ENCODE measurements at regions not wholly inside any gene's neighbourhood (a gene's known extent, or its start where the extent isn't known, plus 50 kb on each side); places are given as distances from the start of the nearest gene placed in this dataset.

GRCh38 chr17:71383091-71383490 is 737.7 kb upstream of the SOX9 start:
- Histone ChIP-seq H3K9me3 (ENCODE audit: control insufficient read depth in 2 of 3, insufficient read depth in 1 of 3, low read length in 3 of 3) (no peaks in the 10 kb centered on the region), H3K27ac (ENCODE audit: low read depth in 2 of 2, low read length in 2 of 2) (no peak overlapping the region), H3K36me3 (ENCODE audit: control insufficient read depth in 2 of 3, insufficient read depth in 3 of 3, low read length in 3 of 3) (no peaks in the 10 kb centered on the region), H3K9ac (ENCODE audit: low read length in 3 of 3) (no peak overlapping the region), H3K4me3 (ENCODE audit: low read length in 3 of 3) (no peak overlapping the region), H3K4me1 (ENCODE audit: control insufficient read depth in 2 of 3, insufficient read depth in 2 of 3, low read depth in 1 of 3, low read length in 3 of 3) (no peaks in the 10 kb centered on the region), H3K27me3 (ENCODE audit: control insufficient read depth, insufficient read depth, low read length) (no peaks in the 10 kb centered on the region)
- intact Hi-C loops (cut with DNase I): no loop called here
- FAIRE-seq: no peak
- no peak for DNase-seq
- TF ChIP-seq, protein P1, sequence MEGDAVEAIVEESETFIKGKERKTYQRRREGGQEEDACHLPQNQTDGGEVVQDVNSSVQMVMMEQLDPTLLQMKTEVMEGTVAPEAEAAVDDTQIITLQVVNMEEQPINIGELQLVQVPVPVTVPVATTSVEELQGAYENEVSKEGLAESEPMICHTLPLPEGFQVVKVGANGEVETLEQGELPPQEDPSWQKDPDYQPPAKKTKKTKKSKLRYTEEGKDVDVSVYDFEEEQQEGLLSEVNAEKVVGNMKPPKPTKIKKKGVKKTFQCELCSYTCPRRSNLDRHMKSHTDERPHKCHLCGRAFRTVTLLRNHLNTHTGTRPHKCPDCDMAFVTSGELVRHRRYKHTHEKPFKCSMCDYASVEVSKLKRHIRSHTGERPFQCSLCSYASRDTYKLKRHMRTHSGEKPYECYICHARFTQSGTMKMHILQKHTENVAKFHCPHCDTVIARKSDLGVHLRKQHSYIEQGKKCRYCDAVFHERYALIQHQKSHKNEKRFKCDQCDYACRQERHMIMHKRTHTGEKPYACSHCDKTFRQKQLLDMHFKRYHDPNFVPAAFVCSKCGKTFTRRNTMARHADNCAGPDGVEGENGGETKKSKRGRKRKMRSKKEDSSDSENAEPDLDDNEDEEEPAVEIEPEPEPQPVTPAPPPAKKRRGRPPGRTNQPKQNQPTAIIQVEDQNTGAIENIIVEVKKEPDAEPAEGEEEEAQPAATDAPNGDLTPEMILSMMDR (IDR thresholded peaks at IDR 0.05; ENCODE audit: borderline replicate concordance, extremely low read depth, insufficient read depth): no peak

- intact Hi-C loops (cut with DNase I): no loop called here
- Histone ChIP-seq H3K27ac (ENCODE audit: low read depth in 2 of 2, low read length in 2 of 2) (no peak overlapping the region), H3K36me3 (ENCODE audit: control insufficient read depth in 2 of 3, insufficient read depth in 3 of 3, low read length in 3 of 3) (no peaks in the 10 kb centered on the region), H3K9me3 (ENCODE audit: control insufficient read depth in 2 of 3, insufficient read depth in 1 of 3, low read length in 3 of 3) (no peaks in the 10 kb centered on the region), H3K4me1 (ENCODE audit: control insufficient read depth in 2 of 3, insufficient read depth in 2 of 3, low read depth in 1 of 3, low read length in 3 of 3) (no peaks in the 10 kb centered on the region), H3K27me3 (ENCODE audit: control insufficient read depth, insufficient read depth, low read length) (no peaks in the 10 kb centered on the region), H3K9ac (ENCODE audit: low read length in 3 of 3) (no peak overlapping the region), H3K4me3 (ENCODE audit: low read length in 3 of 3) (no peak overlapping the region)
- no peak for DNase-seq
- TF ChIP-seq, protein P1 (IDR thresholded peaks at IDR 0.05; ENCODE audit: borderline replicate concordance, extremely low read depth, insufficient read depth): no peak
- FAIRE-seq: no peak
Observed at GRCh38 chr17:71387456-71387855, 733.4 kb upstream of the SOX9 start.

DNA sequence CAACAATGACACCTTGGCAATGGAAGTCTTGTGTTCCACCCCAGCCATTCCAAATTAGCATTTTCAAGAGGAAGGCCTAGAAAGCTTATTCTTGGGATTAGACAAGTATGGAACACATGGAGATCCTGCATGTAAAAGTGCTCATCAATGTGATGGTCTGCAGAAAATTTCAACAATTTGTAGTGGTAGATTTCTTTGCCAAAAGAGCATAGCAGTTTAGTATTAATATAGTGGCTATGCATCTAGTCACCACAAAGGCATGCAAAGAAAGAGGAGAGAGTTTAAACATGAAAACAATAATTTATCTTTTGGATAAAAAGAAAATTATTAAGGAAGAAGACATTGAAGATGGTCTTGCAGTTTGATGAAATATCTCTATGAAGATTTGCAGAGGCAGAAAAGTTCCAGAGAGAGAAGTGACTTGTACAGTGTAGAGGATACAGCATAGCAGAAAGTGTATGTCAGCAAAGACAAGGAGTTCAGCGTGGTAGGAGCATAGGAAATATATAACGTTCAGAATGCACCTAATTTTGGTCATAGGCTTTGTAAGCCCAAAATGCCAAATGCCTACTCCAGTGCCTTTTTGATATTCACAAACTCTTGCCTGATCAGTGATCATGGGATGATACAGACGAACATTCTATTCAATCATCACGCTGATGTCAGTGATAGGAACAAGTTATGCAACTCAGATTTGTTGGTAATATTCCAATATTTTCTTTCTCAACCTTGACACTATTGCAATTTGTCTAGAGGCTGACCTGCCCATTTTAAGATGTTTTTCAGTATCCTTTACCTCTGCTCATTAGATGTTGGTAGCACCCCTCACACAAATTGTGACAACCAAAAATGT is 727.9 kb upstream of the SOX9 start:
- FAIRE-seq: no peak
- TF ChIP-seq, protein P1 (IDR thresholded peaks at IDR 0.05; ENCODE audit: borderline replicate concordance, extremely low read depth, insufficient read depth): no peak

More for the DNA sequence above, 727.9 kb upstream of the SOX9 start:
- no peaks in the 10 kb centered on the region for H3K36me3 ChIP-seq (ENCODE audit: control insufficient read depth in 2 of 3, insufficient read depth in 3 of 3, low read length in 3 of 3)
- H3K27ac ChIP-seq (ENCODE audit: low read depth in 2 of 2, low read length in 2 of 2): no peak overlapping the region
- DNase-seq: no peak
- no peaks in the 10 kb centered on the region for H3K4me1 ChIP-seq (ENCODE audit: control insufficient read depth in 2 of 3, insufficient read depth in 2 of 3, low read depth in 1 of 3, low read length in 3 of 3)
- no peaks in the 10 kb centered on the region for H3K27me3 ChIP-seq (ENCODE audit: control insufficient read depth, insufficient read depth, low read length)
- intact Hi-C loops (cut with DNase I): no loop called here
- no peak overlapping the region for H3K9ac ChIP-seq (ENCODE audit: low read length in 3 of 3)
- H3K4me3 ChIP-seq (ENCODE audit: low read length in 3 of 3): no peak overlapping the region
- H3K9me3 ChIP-seq (ENCODE audit: control insufficient read depth in 2 of 3, insufficient read depth in 1 of 3, low read length in 3 of 3): no peaks in the 10 kb centered on the region

All from kidney (tissue), 13 donors.